ENCODE measurements at regions not wholly inside any gene's neighbourhood (a gene's known extent, or its start where the extent isn't known, plus 50 kb on each side); places are given as distances from the start of the nearest gene placed in this dataset.

GRCh38 chr13:38046049-38046376 is 176.4 kb upstream of the TRPC4 start:
- no peak for TF ChIP-seq SP1 (IDR thresholded peaks at IDR 0.05)
- TF ChIP-seq SUZ12 (IDR thresholded peaks at IDR 0.05): no peak
- TF ChIP-seq CTBP1 (IDR thresholded peaks at IDR 0.05; ENCODE audit: borderline replicate concordance): no peak
- no peak for TF ChIP-seq BHLHE40 (IDR thresholded peaks at IDR 0.05; ENCODE audit: borderline replicate concordance)

All from HEK293T (cell line).